ENCODE measurements at regions not wholly inside any gene's neighbourhood (a gene's known extent, or its start where the extent isn't known, plus 50 kb on each side); places are given as distances from the start of the nearest gene placed in this dataset.

- TF ChIP-seq CTCF (IDR thresholded peaks at IDR 0.05; ENCODE audit: extremely low read depth in 1 of 2, insufficient read depth in 1 of 2, low read depth in 1 of 2, low read length in 2 of 2) (no peak), MAX (IDR thresholded peaks at IDR 0.05; ENCODE audit: insufficient read depth, insufficient read length) (no peak), EZH2 (IDR thresholded peaks at IDR 0.05; ENCODE audit: borderline replicate concordance, low read depth, low read length, severe bottlenecking) (no peak), POLR2AphosphoS5 (IDR thresholded peaks at IDR 0.05; ENCODE audit: insufficient read depth, low read depth, low read length) (no peak), POLR2A (IDR thresholded peaks at IDR 0.05; ENCODE audit: low read depth, low read length) (no peak), JUN (IDR thresholded peaks at IDR 0.05; ENCODE audit: borderline replicate concordance, insufficient read depth, insufficient read length, low read depth) (no peak)
Observed at GRCh38 chr6:115759051-115759450, 301.6 kb downstream of the FRK start.
